ENCODE measurements at regions not wholly inside any gene's neighbourhood (a gene's known extent, or its start where the extent isn't known, plus 50 kb on each side); places are given as distances from the start of the nearest gene placed in this dataset.
"Not testable (repeated sequence)": the region's sequence is repeated elsewhere in the genome, so short reads cannot be mapped to it uniquely, and the experiment has no call there.

- ATAC-seq (no peak), DNase-seq (no peak)
- no peaks in the 10 kb centered on the region for H3K4me1 Mint-ChIP-seq
- no peaks in the 10 kb centered on the region for H3K4me1 ChIP-seq (ENCODE audit: control insufficient read depth, insufficient read depth, low read length)
- no peaks in the 10 kb centered on the region for H3K9me3 ChIP-seq (ENCODE audit: control insufficient read depth, insufficient read depth, low read length)
- H3K9me3 Mint-ChIP-seq: peaks cover 8 to 12% of the 10 kb centered on the region in 2 donors
- no CpG with 5 or more reads among the region's 2 CpGs for WGBS (ENCODE audit: insufficient coverage)
- H3K27me3 Mint-ChIP-seq (ENCODE audit: low read depth in 2 of 2): no peaks in the 10 kb centered on the region
- no peak overlapping the region for H3K27ac Mint-ChIP-seq
- no peak for TF ChIP-seq CTCF (IDR thresholded peaks at IDR 0.05)
- H3K27ac ChIP-seq (ENCODE audit: low read length): no peak overlapping the region
- no peaks in the 10 kb centered on the region for H3K36me3 ChIP-seq (ENCODE audit: control insufficient read depth, insufficient read depth, low read length)
- H3K4me3 Mint-ChIP-seq: no peak overlapping the region
- no peaks in the 10 kb centered on the region for H3K27me3 ChIP-seq (ENCODE audit: control insufficient read depth, insufficient read depth, low read length)
- peaks cover 6% of the 10 kb centered on the region for H3K36me3 Mint-ChIP-seq
- no peak overlapping the region for H3K4me3 ChIP-seq (ENCODE audit: low read length)
- intact Hi-C loops (cut with micrococcal nuclease): no loop called here
These were observed 207.3 kb upstream of the MAGEB2 start for GRCh38 chrX:30008031-30008430.

- 50% methylated on average over 2 of the region's 3 CpGs for WGBS (ENCODE audit: insufficient coverage)
These were observed 204.9 kb upstream of the MAGEB2 start for GRCh38 chrX:30010471-30010870.

GRCh38 chrX:30015440-30015839 lies 199.9 kb upstream of the MAGEB2 start:
- 93% methylated on average over 2 of the region's 3 CpGs for WGBS (ENCODE audit: insufficient coverage)
- Histone ChIP-seq H3K27me3 (ENCODE audit: control insufficient read depth, insufficient read depth, low read length) (no peaks in the 10 kb centered on the region), H3K36me3 (ENCODE audit: control insufficient read depth, insufficient read depth, low read length) (no peaks in the 10 kb centered on the region), H3K9me3 (ENCODE audit: control insufficient read depth, insufficient read depth, low read length) (no peaks in the 10 kb centered on the region), H3K4me3 (ENCODE audit: low read length) (no peak overlapping the region), H3K27ac (ENCODE audit: low read length) (no peak overlapping the region), H3K4me1 (ENCODE audit: control insufficient read depth, insufficient read depth, low read length) (no peaks in the 10 kb centered on the region)
- H3K27ac Mint-ChIP-seq: no peak overlapping the region
- H3K9me3 Mint-ChIP-seq: peaks cover 0 to 4% of the 10 kb centered on the region in 2 donors
- no peak for ATAC-seq
- H3K27me3 Mint-ChIP-seq (ENCODE audit: low read depth in 2 of 2): no peaks in the 10 kb centered on the region
- no peak for TF ChIP-seq CTCF (IDR thresholded peaks at IDR 0.05)
- no peak overlapping the region for H3K4me3 Mint-ChIP-seq
- DNase-seq: no peak
- intact Hi-C loops (cut with micrococcal nuclease): no loop called here
- no peaks in the 10 kb centered on the region for H3K4me1 Mint-ChIP-seq
- H3K36me3 Mint-ChIP-seq: peaks cover 6% of the 10 kb centered on the region

More at GRCh38 chrX:30010471-30010870, 204.9 kb upstream of the MAGEB2 start:
- no peak overlapping the region for H3K27ac Mint-ChIP-seq
- intact Hi-C loops (cut with micrococcal nuclease): no loop called here
- H3K36me3 ChIP-seq (ENCODE audit: control insufficient read depth, insufficient read depth, low read length): no peaks in the 10 kb centered on the region
- ATAC-seq (no peak), DNase-seq (no peak)
- H3K36me3 Mint-ChIP-seq: peaks cover 6% of the 10 kb centered on the region
- no peaks in the 10 kb centered on the region for H3K27me3 Mint-ChIP-seq (ENCODE audit: low read depth in 2 of 2)
- TF ChIP-seq CTCF (IDR thresholded peaks at IDR 0.05): no peak
- no peaks in the 10 kb centered on the region for H3K4me1 ChIP-seq (ENCODE audit: control insufficient read depth, insufficient read depth, low read length)
- no peak overlapping the region for H3K27ac ChIP-seq (ENCODE audit: low read length)
- peaks cover 3 to 10% of the 10 kb centered on the region in 2 donors for H3K9me3 Mint-ChIP-seq
- no peaks in the 10 kb centered on the region for H3K4me1 Mint-ChIP-seq
- no peak overlapping the region for H3K4me3 Mint-ChIP-seq
- no peaks in the 10 kb centered on the region for H3K9me3 ChIP-seq (ENCODE audit: control insufficient read depth, insufficient read depth, low read length)
- no peak overlapping the region for H3K4me3 ChIP-seq (ENCODE audit: low read length)
- no peaks in the 10 kb centered on the region for H3K27me3 ChIP-seq (ENCODE audit: control insufficient read depth, insufficient read depth, low read length)

GRCh38 chrX:30027636-30028035 lies 187.7 kb upstream of the MAGEB2 start:
- no peaks in the 10 kb centered on the region for H3K36me3 Mint-ChIP-seq
- Histone ChIP-seq H3K4me3 (ENCODE audit: low read length) (no peak overlapping the region), H3K9me3 (ENCODE audit: control insufficient read depth, insufficient read depth, low read length) (no peaks in the 10 kb centered on the region), H3K27me3 (ENCODE audit: control insufficient read depth, insufficient read depth, low read length) (no peaks in the 10 kb centered on the region), H3K36me3 (ENCODE audit: control insufficient read depth, insufficient read depth, low read length) (no peaks in the 10 kb centered on the region), H3K4me1 (ENCODE audit: control insufficient read depth, insufficient read depth, low read length) (no peaks in the 10 kb centered on the region), H3K27ac (ENCODE audit: low read length) (no peak overlapping the region)
- no peak for DNase-seq
- no peaks in the 10 kb centered on the region for H3K9me3 Mint-ChIP-seq
- WGBS (ENCODE audit: insufficient coverage): 79% methylated on average over 2 of the region's 2 CpGs
- ATAC-seq: no peak
- H3K27ac Mint-ChIP-seq: no peak overlapping the region
- no peaks in the 10 kb centered on the region for H3K27me3 Mint-ChIP-seq (ENCODE audit: low read depth in 2 of 2)
- H3K4me1 Mint-ChIP-seq: no peaks in the 10 kb centered on the region
- no peak for TF ChIP-seq CTCF (IDR thresholded peaks at IDR 0.05)
- intact Hi-C loops (cut with micrococcal nuclease): no loop called here
- no peak overlapping the region for H3K4me3 Mint-ChIP-seq

GRCh38 chrX:30036406-30036805 lies 179.0 kb upstream of the MAGEB2 start:
- intact Hi-C loops (cut with micrococcal nuclease); H3K9me3 Mint-ChIP-seq; H3K27me3 Mint-ChIP-seq (ENCODE audit: low read depth in 2 of 2); H3K4me1 Mint-ChIP-seq; H3K36me3 Mint-ChIP-seq; H3K4me3 Mint-ChIP-seq; H3K36me3 ChIP-seq (ENCODE audit: control insufficient read depth, insufficient read depth, low read length); ATAC-seq; H3K9me3 ChIP-seq (ENCODE audit: control insufficient read depth, insufficient read depth, low read length); H3K27me3 ChIP-seq (ENCODE audit: control insufficient read depth, insufficient read depth, low read length); H3K27ac Mint-ChIP-seq; DNase-seq; H3K4me1 ChIP-seq (ENCODE audit: control insufficient read depth, insufficient read depth, low read length); H3K4me3 ChIP-seq (ENCODE audit: low read length); H3K27ac ChIP-seq (ENCODE audit: low read length): not testable (repeated sequence)
- 86% methylated on average over 4 of the region's 4 CpGs for WGBS (ENCODE audit: insufficient coverage)
